HCT116 (cell line): ENCODE measurements at regions not wholly inside any gene's neighbourhood (a gene's known extent, or its start where the extent isn't known, plus 50 kb on each side); places are given as distances from the start of the nearest gene placed in this dataset.

Experiments
- ATAC-seq: fragments of 200-7000 bp; cut with Tn5 transposase; 2 replicates; pipeline ENCODE4 v1.9.1; 2020; ENCODE audit warnings: mild to moderate bottlenecking, moderate library complexity
- BruUV-seq: library from RNA; stranded (reverse); fragments of 400-500 nt; replicated peaks from 2 replicates; lab custom pipeline; 2021; lab: Mats Ljungman, UMichigan
- CTCF ChIA-PET: fragments of 300-600 bp; sonication (Branson Sonifier 250); formaldehyde crosslinking; loops from one replicate; lab custom pipeline; 2021; ENCODE audit warnings: antibody characterized with exemption; lab: Charles Lee
- POLR2A ChIA-PET: fragments of 300-600, 350-600 bp; sonication (Branson Sonifier 250); formaldehyde crosslinking; loops from one replicate; lab custom pipeline; 2021; ENCODE audit warnings: antibody characterized with exemption; lab: Charles Lee
- RAD21 ChIA-PET, 2 experiments: fragments of 300-600 bp; sonication (Branson Sonifier 250); formaldehyde crosslinking; loops; one replicate each; lab custom pipeline; 2023; ENCODE audit warnings: low total read pairs in 2 of 2; ENCODE audit not compliant: uncharacterized antibody in 2 of 2, unreplicated experiment in 2 of 2, low non-redundant PET in 1 of 2; lab: Charles Lee
- DNase-seq: peaks from one replicate; pipeline ENCODE4 v3.0.0-alpha.2; 2010; ENCODE audit warnings: low read depth, low spot score
- H2AFZ ChIP-seq: fragments of 200-600 bp; shearing (Covaris generic), sonication (generic); 2 replicates; pipeline ENCODE4 v1.6.1; 2017; ENCODE audit warnings: low read depth, mixed run types, mixed read lengths, antibody characterized with exemption, low read length; ENCODE audit not compliant: poor library complexity, severe bottlenecking
- H3K27ac ChIP-seq: 2 replicates; pipeline ENCODE4 v1.5.1; 2012; ENCODE audit warnings: low read depth, low read length
- H3K27me3 ChIP-seq: fragments of 200-600 bp; sonication (generic); 2 replicates; pipeline ENCODE4 v1.6.1; 2016; ENCODE audit warnings: mixed run types, low read length, mixed read lengths; ENCODE audit not compliant: insufficient read depth
- H3K36me3 ChIP-seq, 2 experiments: fragments of 200-500 bp in 1 of 2; fragments of 200-600 bp in 1 of 2; sonication (Bioruptor generic) in 1 of 2; sonication (generic) in 1 of 2; 2 replicates each; pipeline versions ENCODE4 v1.5.1 to v1.6.1; 2014 to 2016; ENCODE audit warnings: low read length in 2 of 2, inconsistent platforms in 1 of 2, mixed read lengths in 1 of 2, mixed run types in 1 of 2; ENCODE audit not compliant: insufficient read depth in 2 of 2, control insufficient read depth in 1 of 2
- H3K4me1 ChIP-seq, 2 experiments: fragments of 200-600 bp in 1 of 2; sonication (generic) in 1 of 2; 2 replicates each; pipeline versions ENCODE4 v1.5.1 to v1.6.1; 2012 to 2017; ENCODE audit warnings: low read length in 2 of 2, inconsistent platforms in 1 of 2, mild to moderate bottlenecking in 1 of 2, mixed read lengths in 1 of 2, mixed run types in 1 of 2, moderate library complexity in 1 of 2; ENCODE audit not compliant: insufficient read depth in 2 of 2, control insufficient read depth in 1 of 2
- H3K4me2 ChIP-seq: fragments of 200-600 bp; sonication (generic); 2 replicates; pipeline ENCODE4 v1.6.1; 2017; ENCODE audit warnings: mixed run types, low read length, mixed read lengths
- H3K4me3 ChIP-seq, 2 experiments: fragments of 200-600 bp in 1 of 2; sonication (generic) in 1 of 2; replicated peaks in 1 of 2; 2 replicates each; pipeline ENCODE4 v1.5.1; 2011 to 2016; ENCODE audit warnings: low read length in 2 of 2, control low read depth in 1 of 2, low read depth in 1 of 2, mild to moderate bottlenecking in 1 of 2, mixed read lengths in 1 of 2, mixed run types in 1 of 2
- H3K79me2 ChIP-seq: fragments of 200-600 bp; sonication (generic); 2 replicates; pipeline ENCODE4 v1.6.1; 2017; ENCODE audit warnings: mild to moderate bottlenecking, mixed run types, low read length, moderate library complexity, mixed read lengths; ENCODE audit not compliant: insufficient read depth
- H3K9ac ChIP-seq: fragments of 200-600 bp; sonication (generic); 2 replicates; pipeline ENCODE4 v1.6.1; 2016; ENCODE audit warnings: low read length, mixed read lengths
- H3K9me2 ChIP-seq: fragments of 200-600 bp; sonication (generic), shearing (Covaris generic); 2 replicates; pipeline ENCODE4 v1.6.1; 2017; ENCODE audit warnings: mixed run types, mild to moderate bottlenecking, moderate library complexity; ENCODE audit not compliant: insufficient read depth
- H3K9me3 ChIP-seq, 2 experiments: fragments of 200-500 bp in 1 of 2; fragments of 200-600 bp in 1 of 2; sonication (Bioruptor generic) in 1 of 2; sonication (generic) in 1 of 2; 2 replicates each; pipeline ENCODE4 v1.6.1; 2014 to 2017; ENCODE audit warnings: low read length in 2 of 2, mixed read lengths in 2 of 2, inconsistent platforms in 1 of 2, low read depth in 1 of 2, mild to moderate bottlenecking in 1 of 2, mixed run types in 1 of 2, moderate library complexity in 1 of 2; ENCODE audit not compliant: control insufficient read depth in 1 of 2, insufficient read depth in 1 of 2
- H4K20me1 ChIP-seq: fragments of 200-600 bp; sonication (generic), shearing (Covaris generic); 2 replicates; pipeline ENCODE4 v1.6.1; 2017; ENCODE audit warnings: mixed run types, mild to moderate bottlenecking, moderate library complexity; ENCODE audit not compliant: insufficient read depth
- CBX3 ChIP-seq: IDR thresholded peaks from 2 replicates; pipeline ENCODE4 v1.6.1; 2012; ENCODE audit warnings: low read depth
- CEBPB ChIP-seq: IDR thresholded peaks from 2 replicates; pipeline ENCODE4 v1.6.1; 2012; ENCODE audit warnings: low read depth
- CTCF ChIP-seq, 3 experiments: fragments of 200-600 bp in 1 of 3; sonication (generic) in 1 of 3; IDR thresholded peaks in 2 of 3; conservative IDR thresholded peaks in 1 of 3; 2 replicates each; pipeline ENCODE4 v1.5.1; 2012 to 2017; ENCODE audit warnings: low read depth in 2 of 3, low read length in 2 of 3, antibody characterized with exemption in 1 of 3, borderline replicate concordance in 1 of 3, control low read depth in 1 of 3, mild to moderate bottlenecking in 1 of 3, mixed read lengths in 1 of 3, mixed run types in 1 of 3, moderate library complexity in 1 of 3; ENCODE audit not compliant: insufficient read depth in 1 of 3
- EGR1 ChIP-seq: IDR thresholded peaks from 2 replicates; pipeline ENCODE4 v1.6.1; 2012; ENCODE audit warnings: low read depth
- EZH2 ChIP-seq: fragments of 200-600 bp; sonication (generic); IDR thresholded peaks from 2 replicates; pipeline ENCODE4 v1.6.1; 2017; ENCODE audit warnings: antibody characterized with exemption, mixed run types
- EZH2phosphoT487 ChIP-seq: fragments of 200-600 bp; IDR thresholded peaks from 2 replicates; pipeline ENCODE4 v1.6.1; 2018; ENCODE audit warnings: antibody characterized with exemption, borderline replicate concordance
- JUND ChIP-seq: IDR thresholded peaks from 2 replicates; pipeline ENCODE4 v1.6.1; 2012
- POLR2A ChIP-seq: IDR thresholded peaks from 2 replicates; pipeline ENCODE4 v1.7.0; 2011; ENCODE audit warnings: borderline replicate concordance; ENCODE audit not compliant: insufficient read depth, insufficient read length; ENCODE audit errors: extremely low read depth
- POLR2AphosphoS5 ChIP-seq: IDR thresholded peaks from 2 replicates; pipeline ENCODE4 v1.6.1; 2011; ENCODE audit warnings: mild to moderate bottlenecking, low read depth, low read length, moderate library complexity
- RAD21 ChIP-seq: IDR thresholded peaks from 2 replicates; pipeline ENCODE4 v1.6.1; 2012; ENCODE audit warnings: low read depth, mild to moderate bottlenecking
- SRF ChIP-seq: IDR thresholded peaks from 2 replicates; pipeline ENCODE4 v1.6.1; 2012; ENCODE audit warnings: low read depth
- YY1 ChIP-seq: IDR thresholded peaks from 2 replicates; pipeline ENCODE4 v1.6.1; 2011; ENCODE audit warnings: low read length, low read depth, moderate library complexity, mild to moderate bottlenecking; ENCODE audit not compliant: insufficient replicate concordance; ENCODE audit errors: extremely low read depth
- intact Hi-C: fragments of 100-400 bp; cut with micrococcal nuclease; formaldehyde crosslinking; loops from 2 replicates; pipeline ENCODE4 v1.10.0; 2022
- TF ChIP-seq, protein P1 (sequence below): IDR thresholded peaks from 2 replicates; pipeline ENCODE4 v1.6.1; 2012
- TF ChIP-seq, protein P2 (sequence below): IDR thresholded peaks from 2 replicates; pipeline ENCODE4 v1.6.1; 2012
- TF ChIP-seq, protein P3 (sequence below): IDR thresholded peaks from 2 replicates; pipeline ENCODE4 v1.6.1; 2011; ENCODE audit warnings: mild to moderate bottlenecking, low read length, moderate library complexity; ENCODE audit not compliant: insufficient replicate concordance; ENCODE audit errors: extremely low read depth

GRCh38 chrX:7698248-7698647 lies 144.7 kb upstream of the VCX start:
- no peak for DNase-seq
- BruUV-seq = no TSS peak
- Histone ChIP-seq H3K36me3 (no peaks in the 10 kb centered on the region), H3K9me3 (no peaks in the 10 kb centered on the region), H4K20me1 (no peaks in the 10 kb centered on the region), H3K4me3 (no peak overlapping the region)
- no peak for ATAC-seq
- TF ChIP-seq YY1 (no peak), RAD21 (no peak), EZH2 (no peak), EZH2phosphoT487 (no peak), POLR2AphosphoS5 (no peak), POLR2A (no peak), CTCF (IDR thresholded peaks at IDR 0.05 in 2 of 3, conservative IDR thresholded peaks at IDR 0.05 in 1 of 3; ENCODE audit: borderline replicate concordance in 1 of 3, insufficient read depth in 1 of 3, low read depth in 2 of 3, low read length in 2 of 3) (no peak), CEBPB (no peak), SRF (no peak), EGR1 (no peak), JUND (no peak), CBX3 (no peak)
- TF ChIP-seq, protein P1, sequence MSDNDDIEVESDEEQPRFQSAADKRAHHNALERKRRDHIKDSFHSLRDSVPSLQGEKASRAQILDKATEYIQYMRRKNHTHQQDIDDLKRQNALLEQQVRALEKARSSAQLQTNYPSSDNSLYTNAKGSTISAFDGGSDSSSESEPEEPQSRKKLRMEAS = no peak
- TF ChIP-seq, protein P2, sequence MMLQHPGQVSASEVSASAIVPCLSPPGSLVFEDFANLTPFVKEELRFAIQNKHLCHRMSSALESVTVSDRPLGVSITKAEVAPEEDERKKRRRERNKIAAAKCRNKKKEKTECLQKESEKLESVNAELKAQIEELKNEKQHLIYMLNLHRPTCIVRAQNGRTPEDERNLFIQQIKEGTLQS = no peak
- TF ChIP-seq, protein P3, sequence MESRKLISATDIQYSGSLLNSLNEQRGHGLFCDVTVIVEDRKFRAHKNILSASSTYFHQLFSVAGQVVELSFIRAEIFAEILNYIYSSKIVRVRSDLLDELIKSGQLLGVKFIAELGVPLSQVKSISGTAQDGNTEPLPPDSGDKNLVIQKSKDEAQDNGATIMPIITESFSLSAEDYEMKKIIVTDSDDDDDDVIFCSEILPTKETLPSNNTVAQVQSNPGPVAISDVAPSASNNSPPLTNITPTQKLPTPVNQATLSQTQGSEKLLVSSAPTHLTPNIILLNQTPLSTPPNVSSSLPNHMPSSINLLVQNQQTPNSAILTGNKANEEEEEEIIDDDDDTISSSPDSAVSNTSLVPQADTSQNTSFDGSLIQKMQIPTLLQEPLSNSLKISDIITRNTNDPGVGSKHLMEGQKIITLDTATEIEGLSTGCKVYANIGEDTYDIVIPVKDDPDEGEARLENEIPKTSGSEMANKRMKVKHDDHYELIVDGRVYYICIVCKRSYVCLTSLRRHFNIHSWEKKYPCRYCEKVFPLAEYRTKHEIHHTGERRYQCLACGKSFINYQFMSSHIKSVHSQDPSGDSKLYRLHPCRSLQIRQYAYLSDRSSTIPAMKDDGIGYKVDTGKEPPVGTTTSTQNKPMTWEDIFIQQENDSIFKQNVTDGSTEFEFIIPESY = no peak
- TF ChIP-seq, all 23 proteins: peak for 0
- ChIA-PET RAD21 (no interaction called here), CTCF (no interaction called here), POLR2A (no interaction called here)
- Histone ChIP-seq H3K4me1 (no peaks in the 10 kb centered on the region), H3K27ac (no peak overlapping the region), H2AFZ (no peak overlapping the region), H3K9me2 (no peaks in the 10 kb centered on the region), H3K27me3 (no peaks in the 10 kb centered on the region), H3K79me2 (no peaks in the 10 kb centered on the region), H3K4me2 (no peak overlapping the region), H3K9ac (no peak overlapping the region)
- intact Hi-C loops = no loop called here
